NT2/D1 (cell line): ENCODE measurements at regions not wholly inside any gene's neighbourhood (a gene's known extent, or its start where the extent isn't known, plus 50 kb on each side); places are given as distances from the start of the nearest gene placed in this dataset.
"Not testable (repeated sequence)": the region's sequence is repeated elsewhere in the genome, so short reads cannot be mapped to it uniquely, and the experiment has no call there.

Experiments
- DNase-seq: peaks from one replicate; pipeline ENCODE4 v3.0.0-alpha.2; 2011; ENCODE audit warnings: low read depth, low spot score
- H3K27me3 ChIP-seq: 2 replicates; pipeline ENCODE4 v1.6.0; 2011; ENCODE audit warnings: mild to moderate bottlenecking; ENCODE audit not compliant: insufficient read length, insufficient read depth
- H3K36me3 ChIP-seq: 2 replicates; pipeline ENCODE4 v1.6.1; 2011; ENCODE audit warnings: mild to moderate bottlenecking, low read length, mixed read lengths; ENCODE audit not compliant: insufficient read depth, insufficient read length
- H3K4me1 ChIP-seq: 2 replicates; pipeline ENCODE4 v1.5.1; 2011; ENCODE audit not compliant: insufficient read depth, insufficient read length
- H3K4me3 ChIP-seq: 2 replicates; pipeline ENCODE4 v1.5.1; 2011; ENCODE audit warnings: low read depth; ENCODE audit not compliant: insufficient read length
- H3K9ac ChIP-seq: 2 replicates; pipeline ENCODE4 v1.6.0; 2011; ENCODE audit warnings: low read depth; ENCODE audit not compliant: insufficient read length
- H3K9me3 ChIP-seq: 2 replicates; pipeline ENCODE4 v1.5.1; 2011; ENCODE audit warnings: mild to moderate bottlenecking, low read length; ENCODE audit not compliant: insufficient read depth
- SUZ12 ChIP-seq: IDR thresholded peaks from 2 replicates; pipeline ENCODE4 v1.6.1; 2011; ENCODE audit not compliant: insufficient read length, insufficient read depth; ENCODE audit errors: extremely low read depth
- YY1 ChIP-seq: IDR thresholded peaks from 2 replicates; pipeline ENCODE4 v1.6.1; 2011; ENCODE audit not compliant: insufficient read length, insufficient read depth
- ZNF274 ChIP-seq: IDR thresholded peaks from 2 replicates; pipeline ENCODE4 v1.6.1; 2011; ENCODE audit warnings: mild to moderate bottlenecking, low read depth, low read length

DNA sequence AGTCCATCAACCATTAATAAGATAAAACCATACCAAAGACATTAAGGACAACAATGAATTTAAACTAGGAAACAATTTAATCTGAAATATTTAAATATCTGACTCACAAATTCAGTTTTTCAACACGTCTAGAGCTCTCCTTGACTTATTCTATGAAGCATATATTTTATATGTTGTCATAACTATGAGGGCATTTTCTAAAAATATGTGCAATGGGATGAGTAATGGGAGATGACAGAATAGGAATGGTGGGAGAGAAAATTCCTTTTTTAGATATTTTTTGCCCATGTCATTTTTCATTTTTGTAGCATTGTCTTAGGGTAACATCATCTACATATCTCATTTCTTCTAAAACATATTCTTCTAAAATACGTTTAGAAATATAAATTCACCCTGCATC is 79.2 kb upstream of the CDH2 start:
- Histone ChIP-seq H3K9ac (no peak overlapping the region), H3K27me3 (no peaks in the 10 kb centered on the region), H3K4me3 (no peak overlapping the region), H3K36me3 (no peaks in the 10 kb centered on the region), H3K4me1 (no peaks in the 10 kb centered on the region), H3K9me3 (no peaks in the 10 kb centered on the region)
- no peak for DNase-seq
- TF ChIP-seq ZNF274 (no peak), YY1 (no peak), SUZ12 (no peak)

- Histone ChIP-seq H3K9ac (no peak overlapping the region), H3K4me3 (no peak overlapping the region), H3K27me3 (no peaks in the 10 kb centered on the region), H3K4me1 (no peaks in the 10 kb centered on the region), H3K9me3 (no peaks in the 10 kb centered on the region), H3K36me3 (no peaks in the 10 kb centered on the region)
- TF ChIP-seq ZNF274 (no peak), YY1 (no peak), SUZ12 (no peak)
- no peak for DNase-seq
Measured at GRCh38 chr18:28248653-28249052, 71.7 kb upstream of the CDH2 start.

DNA sequence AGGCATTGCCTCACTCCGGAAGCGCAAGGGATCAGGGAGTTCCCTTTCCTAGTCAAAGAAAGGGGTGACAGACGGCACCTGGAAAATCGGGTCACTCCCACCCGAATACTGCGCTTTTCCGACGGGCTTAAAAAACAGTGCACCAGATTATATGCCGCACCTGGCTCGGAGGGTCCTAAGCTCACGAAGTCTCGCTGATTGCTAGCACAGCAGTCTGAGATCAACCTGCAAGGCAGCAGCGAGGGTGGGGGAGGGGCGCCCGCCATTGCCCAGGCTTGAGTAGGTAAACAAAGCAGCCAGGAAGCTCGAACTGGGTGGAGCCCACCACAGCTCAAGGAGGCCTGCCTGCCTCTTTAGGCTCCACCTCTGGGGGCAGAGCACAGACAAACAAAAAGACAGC is 63.7 kb upstream of the CDH2 start:
- H3K36me3 ChIP-seq, H3K4me1 ChIP-seq, H3K9ac ChIP-seq, H3K9me3 ChIP-seq, H3K4me3 ChIP-seq, H3K27me3 ChIP-seq, DNase-seq: not testable (repeated sequence)

- H3K9me3 ChIP-seq = no peaks in the 10 kb centered on the region; the same call in 1 of the 2 replicates
- H3K27me3 ChIP-seq = no peaks in the 10 kb centered on the region
- no peak overlapping the region for H3K9ac ChIP-seq
- no peaks in the 10 kb centered on the region for H3K36me3 ChIP-seq
- TF ChIP-seq ZNF274 (no peak), YY1 (no peak), SUZ12 (no peak)
- no peak overlapping the region for H3K4me3 ChIP-seq
- DNase-seq = no peak
- no peaks in the 10 kb centered on the region for H3K4me1 ChIP-seq
Measured at GRCh38 chr18:28236487-28236886, 59.6 kb upstream of the CDH2 start.
